ENCODE measurements at regions not wholly inside any gene's neighbourhood (a gene's known extent, or its start where the extent isn't known, plus 50 kb on each side); places are given as distances from the start of the nearest gene placed in this dataset.

GRCh38 chr1:164071288-164071687 is 487.7 kb upstream of the PBX1 start:
- no peak for TF ChIP-seq CTCF (IDR thresholded peaks at IDR 0.05)
- TF ChIP-seq RCOR1 (IDR thresholded peaks at IDR 0.05; ENCODE audit: low read length) = no peak
- no peak for TF ChIP-seq EP300 (IDR thresholded peaks at IDR 0.05; ENCODE audit: borderline replicate concordance in 1 of 2, low read depth in 1 of 2, low read length in 1 of 2)
- TF ChIP-seq RAD21 (IDR thresholded peaks at IDR 0.05; ENCODE audit: low read length) = no peak
- no peak for TF ChIP-seq FOXM1 (IDR thresholded peaks at IDR 0.05; ENCODE audit: low read depth)
- no peak for TF ChIP-seq YY1 (IDR thresholded peaks at IDR 0.05; ENCODE audit: low read depth)
- no peak for TF ChIP-seq SIN3A (IDR thresholded peaks at IDR 0.05; ENCODE audit: borderline replicate concordance, low read depth, low read length)
- no peak for TF ChIP-seq ZBTB33 (IDR thresholded peaks at IDR 0.05; ENCODE audit: borderline replicate concordance, low read depth)
- TF ChIP-seq FOSL2 (IDR thresholded peaks at IDR 0.05; ENCODE audit: borderline replicate concordance, low read depth) = no peak
- TF ChIP-seq EZH2phosphoT487 (IDR thresholded peaks at IDR 0.05; ENCODE audit: borderline replicate concordance, low read depth) = no peak

Measured in SK-N-SH (cell line).